ENCODE measurements at regions not wholly inside any gene's neighbourhood (a gene's known extent, or its start where the extent isn't known, plus 50 kb on each side); places are given as distances from the start of the nearest gene placed in this dataset.

- no peak for TF ChIP-seq CTCF (IDR thresholded peaks at IDR 0.05; ENCODE audit: low read length)
- TF ChIP-seq EZH2 (IDR thresholded peaks at IDR 0.05; ENCODE audit: borderline replicate concordance, low read length): no peak
- Histone ChIP-seq H3K9ac (ENCODE audit: low read length) (no peak overlapping the region), H4K20me1 (ENCODE audit: insufficient read depth, low read length) (no peaks in the 10 kb centered on the region)
Measured at GRCh38 chr10:113278664-113279063, 274.2 kb upstream of the HABP2 start.

GRCh38 chr10:113279262-113279661 is 273.6 kb upstream of the HABP2 start:
- Histone ChIP-seq H3K9me2 (ENCODE audit: low read depth, low read length) (no peaks in the 10 kb centered on the region), H3K4me2 (ENCODE audit: low read length) (no peak overlapping the region), H3K9me3 (ENCODE audit: low read length) (peaks cover 3% of the 10 kb centered on the region; the same call in 1 of the 2 replicates), H3K4me3 (ENCODE audit: low read depth, low read length, poor library complexity, severe bottlenecking) (no peak overlapping the region), H3K27ac (ENCODE audit: low read depth, low read length, poor library complexity, severe bottlenecking) (no peak overlapping the region), H3K9ac (ENCODE audit: low read length) (no peak overlapping the region), H4K20me1 (ENCODE audit: insufficient read depth, low read length) (no peaks in the 10 kb centered on the region), H3K79me2 (ENCODE audit: insufficient read depth, low read length) (no peaks in the 10 kb centered on the region), H3K27me3 (ENCODE audit: insufficient read depth, low read length) (no peaks in the 10 kb centered on the region), H3K36me3 (ENCODE audit: insufficient read depth, low read length) (no peaks in the 10 kb centered on the region), H2AFZ (ENCODE audit: low read length) (no peak overlapping the region), H3K4me1 (ENCODE audit: insufficient read depth, low read length, severe bottlenecking) (no peaks in the 10 kb centered on the region), H3F3A (ENCODE audit: insufficient read depth, low read length) (no peaks in the 10 kb centered on the region)
- TF ChIP-seq EZH2 (IDR thresholded peaks at IDR 0.05; ENCODE audit: borderline replicate concordance, low read length) (no peak), CTCF (IDR thresholded peaks at IDR 0.05; ENCODE audit: low read length) (no peak)

More at GRCh38 chr10:113278664-113279063, 274.2 kb upstream of the HABP2 start:
- H3K27me3 ChIP-seq (ENCODE audit: insufficient read depth, low read length): no peaks in the 10 kb centered on the region
- H3K4me1 ChIP-seq (ENCODE audit: insufficient read depth, low read length, severe bottlenecking): no peaks in the 10 kb centered on the region
- peaks cover 3% of the 10 kb centered on the region; the same call in 1 of the 2 replicates for H3K9me3 ChIP-seq (ENCODE audit: low read length)
- H3K4me2 ChIP-seq (ENCODE audit: low read length): no peak overlapping the region
- H3K79me2 ChIP-seq (ENCODE audit: insufficient read depth, low read length): no peaks in the 10 kb centered on the region
- H3F3A ChIP-seq (ENCODE audit: insufficient read depth, low read length): no peaks in the 10 kb centered on the region
- no peak overlapping the region for H2AFZ ChIP-seq (ENCODE audit: low read length)
- no peak overlapping the region for H3K27ac ChIP-seq (ENCODE audit: low read depth, low read length, poor library complexity, severe bottlenecking)
- H3K4me3 ChIP-seq (ENCODE audit: low read depth, low read length, poor library complexity, severe bottlenecking): no peak overlapping the region
- no peaks in the 10 kb centered on the region for H3K36me3 ChIP-seq (ENCODE audit: insufficient read depth, low read length)
- H3K9me2 ChIP-seq (ENCODE audit: low read depth, low read length): no peaks in the 10 kb centered on the region

- Histone ChIP-seq H2AFZ (ENCODE audit: low read length) (no peak overlapping the region), H3K4me1 (ENCODE audit: insufficient read depth, low read length, severe bottlenecking) (no peaks in the 10 kb centered on the region), H3K79me2 (ENCODE audit: insufficient read depth, low read length) (no peaks in the 10 kb centered on the region), H3F3A (ENCODE audit: insufficient read depth, low read length) (no peaks in the 10 kb centered on the region), H4K20me1 (ENCODE audit: insufficient read depth, low read length) (no peaks in the 10 kb centered on the region), H3K4me3 (ENCODE audit: low read depth, low read length, poor library complexity, severe bottlenecking) (no peak overlapping the region), H3K36me3 (ENCODE audit: insufficient read depth, low read length) (no peaks in the 10 kb centered on the region), H3K4me2 (ENCODE audit: low read length) (no peak overlapping the region), H3K27ac (ENCODE audit: low read depth, low read length, poor library complexity, severe bottlenecking) (no peak overlapping the region), H3K27me3 (ENCODE audit: insufficient read depth, low read length) (no peaks in the 10 kb centered on the region), H3K9ac (ENCODE audit: low read length) (no peak overlapping the region), H3K9me3 (ENCODE audit: low read length) (no peaks in the 10 kb centered on the region), H3K9me2 (ENCODE audit: low read depth, low read length) (no peaks in the 10 kb centered on the region)
- TF ChIP-seq CTCF (IDR thresholded peaks at IDR 0.05; ENCODE audit: low read length) (no peak), EZH2 (IDR thresholded peaks at IDR 0.05; ENCODE audit: borderline replicate concordance, low read length) (no peak)
Measured at GRCh38 chr10:113282564-113282963, 270.3 kb upstream of the HABP2 start.

Measured in OCI-LY1 (cell line).